ENCODE measurements at regions not wholly inside any gene's neighbourhood (a gene's known extent, or its start where the extent isn't known, plus 50 kb on each side); places are given as distances from the start of the nearest gene placed in this dataset.

- peaks cover 28% of the 10 kb centered on the region for H3K27me3 Mint-ChIP-seq
- H3K4me3 Mint-ChIP-seq, result no peak overlapping the region
- no peaks in the 10 kb centered on the region for H3K36me3 Mint-ChIP-seq (ENCODE audit: low read depth)
- H3K9me3 Mint-ChIP-seq, result no peaks in the 10 kb centered on the region
- H3K27ac Mint-ChIP-seq, result no peak overlapping the region
- ATAC-seq (replicated peaks), result peak; percentile 62
- H3K4me1 Mint-ChIP-seq, result no peaks in the 10 kb centered on the region
Observed at GRCh38 chr11:134815404-134815803, 403.4 kb upstream of the B3GAT1 start.

GRCh38 chr11:134807997-134808396, 396.0 kb upstream of the B3GAT1 start:
- Mint-ChIP-seq H3K4me3 (no peak overlapping the region), H3K36me3 (ENCODE audit: low read depth) (no peaks in the 10 kb centered on the region), H3K9me3 (no peaks in the 10 kb centered on the region), H3K27me3 (peaks cover 12% of the 10 kb centered on the region), H3K27ac (no peak overlapping the region), H3K4me1 (no peaks in the 10 kb centered on the region)
- ATAC-seq (replicated peaks), result no peak

DNA sequence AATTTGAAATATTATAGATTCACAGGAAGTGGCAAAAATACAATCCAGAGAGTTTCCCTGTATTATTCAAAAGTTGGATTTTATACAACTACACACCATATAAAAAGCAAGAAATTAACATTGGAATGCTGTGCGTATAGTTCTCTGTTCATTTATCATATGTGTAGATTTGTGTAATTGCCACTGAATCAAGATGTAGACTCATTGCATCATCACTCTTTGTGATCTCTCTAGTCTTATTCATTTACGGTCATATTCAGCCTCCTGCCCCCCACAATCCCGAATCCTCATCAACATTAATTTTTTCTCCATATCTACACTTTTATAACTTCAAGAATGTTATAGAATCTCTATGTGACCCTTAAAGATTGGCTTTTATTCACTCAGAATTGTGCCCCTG, 390.6 kb upstream of the B3GAT1 start:
- H3K9me3 Mint-ChIP-seq, result no peaks in the 10 kb centered on the region
- no peaks in the 10 kb centered on the region for H3K4me1 Mint-ChIP-seq
- H3K27ac Mint-ChIP-seq, result no peak overlapping the region
- peaks cover 29% of the 10 kb centered on the region for H3K27me3 Mint-ChIP-seq
- H3K4me3 Mint-ChIP-seq, result no peak overlapping the region
- no peaks in the 10 kb centered on the region for H3K36me3 Mint-ChIP-seq (ENCODE audit: low read depth)
- no peak for ATAC-seq (replicated peaks)

DNA sequence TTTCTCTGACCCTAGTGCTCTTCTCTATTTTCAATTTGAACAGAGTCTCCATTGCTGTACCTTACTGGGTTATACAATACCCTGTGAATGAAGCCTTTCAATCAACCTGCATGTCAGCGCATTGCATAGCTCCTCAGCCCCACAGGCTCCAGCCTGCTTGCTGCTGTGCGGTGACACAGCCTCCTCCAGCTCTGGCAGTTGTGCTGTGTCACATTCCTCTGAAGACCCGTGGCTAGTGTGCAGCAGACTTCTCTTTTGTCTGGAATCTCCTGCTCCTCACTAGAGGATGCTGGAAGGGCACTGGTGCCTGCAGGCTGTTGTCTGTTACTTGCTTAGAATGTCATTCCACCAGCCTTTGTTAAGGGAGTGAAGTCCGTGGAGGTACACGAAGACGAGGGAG, 390.1 kb upstream of the B3GAT1 start:
- H3K27ac Mint-ChIP-seq, result no peak overlapping the region
- H3K9me3 Mint-ChIP-seq, result no peaks in the 10 kb centered on the region
- H3K36me3 Mint-ChIP-seq (ENCODE audit: low read depth), result no peaks in the 10 kb centered on the region
- no peak overlapping the region for H3K4me3 Mint-ChIP-seq
- no peak for ATAC-seq (replicated peaks)
- H3K27me3 Mint-ChIP-seq, result peaks cover 29% of the 10 kb centered on the region
- H3K4me1 Mint-ChIP-seq, result no peaks in the 10 kb centered on the region

DNA sequence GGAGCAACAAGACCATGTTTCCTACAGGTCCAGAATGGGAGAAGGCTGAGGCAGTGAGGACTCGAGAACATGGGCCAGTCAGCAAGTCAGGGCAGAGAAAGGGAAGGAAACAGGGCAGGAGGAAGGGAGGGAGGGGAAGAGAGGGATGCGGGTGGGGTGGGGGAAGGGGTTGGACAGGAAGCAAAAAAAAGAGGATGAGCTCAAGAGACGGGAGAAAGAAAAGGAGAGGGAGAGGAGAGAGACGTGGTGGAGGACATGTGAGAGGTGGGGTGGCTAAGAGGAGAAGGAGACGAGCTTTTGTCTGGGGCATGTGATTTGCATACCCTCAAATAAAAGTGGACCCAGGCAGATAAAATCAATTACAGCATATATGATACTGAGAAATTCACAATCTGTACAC, 389.5 kb upstream of the B3GAT1 start:
- Mint-ChIP-seq H3K27me3 (peaks cover 33% of the 10 kb centered on the region), H3K27ac (no peak overlapping the region), H3K4me3 (no peak overlapping the region), H3K9me3 (no peaks in the 10 kb centered on the region), H3K36me3 (ENCODE audit: low read depth) (no peaks in the 10 kb centered on the region), H3K4me1 (no peaks in the 10 kb centered on the region)
- no peak for ATAC-seq (replicated peaks)

DNA sequence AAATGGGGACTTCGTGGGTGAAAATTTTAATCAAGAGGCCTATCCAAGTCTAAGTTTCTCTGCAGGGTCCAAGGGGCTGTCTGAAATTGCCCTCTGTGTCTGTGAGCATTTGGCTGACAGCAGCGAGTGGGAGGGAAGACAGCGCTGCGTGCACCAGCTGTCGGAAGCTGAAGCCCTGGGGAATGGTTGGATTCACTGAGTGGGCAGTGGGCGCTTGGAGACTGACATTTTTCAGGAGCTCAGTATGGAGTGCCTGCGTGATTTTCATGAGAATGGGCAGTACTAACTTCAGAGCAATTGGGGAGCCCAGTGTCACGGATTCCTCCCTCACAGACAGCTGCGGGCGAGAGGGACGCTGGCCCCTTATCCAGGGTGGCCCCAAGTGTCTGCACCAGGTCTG, 388.8 kb upstream of the B3GAT1 start:
- H3K4me3 Mint-ChIP-seq, result no peak overlapping the region
- peaks cover 30% of the 10 kb centered on the region for H3K27me3 Mint-ChIP-seq
- H3K36me3 Mint-ChIP-seq (ENCODE audit: low read depth), result no peaks in the 10 kb centered on the region
- no peaks in the 10 kb centered on the region for H3K9me3 Mint-ChIP-seq
- no peak for ATAC-seq (replicated peaks)
- H3K27ac Mint-ChIP-seq, result no peak overlapping the region
- no peaks in the 10 kb centered on the region for H3K4me1 Mint-ChIP-seq

- H3K27ac Mint-ChIP-seq, result no peak overlapping the region
- ATAC-seq (replicated peaks), result no peak
- no peaks in the 10 kb centered on the region for H3K4me1 Mint-ChIP-seq
- H3K4me3 Mint-ChIP-seq, result no peak overlapping the region
- peaks cover 29% of the 10 kb centered on the region for H3K27me3 Mint-ChIP-seq
- no peaks in the 10 kb centered on the region for H3K9me3 Mint-ChIP-seq
- H3K36me3 Mint-ChIP-seq (ENCODE audit: low read depth), result no peaks in the 10 kb centered on the region
Observed at GRCh38 chr11:134800130-134800529, 388.1 kb upstream of the B3GAT1 start.

DNA sequence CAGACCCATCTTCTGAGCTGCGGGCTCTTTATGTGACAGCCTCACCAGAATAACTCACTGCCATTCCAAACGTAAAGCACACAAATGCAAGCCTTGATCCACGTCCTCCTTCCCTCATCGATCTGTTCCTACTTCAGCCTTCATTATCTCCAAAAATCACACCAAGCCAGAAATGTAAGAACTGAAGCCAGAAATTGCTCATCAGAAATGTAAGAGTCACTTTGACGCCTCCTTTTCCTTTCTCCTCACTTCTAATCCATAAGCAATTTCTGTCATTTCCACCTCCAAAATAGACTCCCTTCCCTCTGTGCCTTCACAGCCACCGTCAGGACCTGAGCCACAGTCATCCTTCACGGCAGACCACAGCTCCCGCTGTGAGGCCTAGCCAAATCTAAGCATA, 387.3 kb upstream of the B3GAT1 start:
- no peaks in the 10 kb centered on the region for H3K9me3 Mint-ChIP-seq
- no peak overlapping the region for H3K4me3 Mint-ChIP-seq
- H3K27ac Mint-ChIP-seq, result no peak overlapping the region
- H3K4me1 Mint-ChIP-seq, result no peaks in the 10 kb centered on the region
- H3K27me3 Mint-ChIP-seq, result peaks cover 26% of the 10 kb centered on the region
- ATAC-seq (replicated peaks), result no peak
- H3K36me3 Mint-ChIP-seq (ENCODE audit: low read depth), result no peaks in the 10 kb centered on the region

DNA sequence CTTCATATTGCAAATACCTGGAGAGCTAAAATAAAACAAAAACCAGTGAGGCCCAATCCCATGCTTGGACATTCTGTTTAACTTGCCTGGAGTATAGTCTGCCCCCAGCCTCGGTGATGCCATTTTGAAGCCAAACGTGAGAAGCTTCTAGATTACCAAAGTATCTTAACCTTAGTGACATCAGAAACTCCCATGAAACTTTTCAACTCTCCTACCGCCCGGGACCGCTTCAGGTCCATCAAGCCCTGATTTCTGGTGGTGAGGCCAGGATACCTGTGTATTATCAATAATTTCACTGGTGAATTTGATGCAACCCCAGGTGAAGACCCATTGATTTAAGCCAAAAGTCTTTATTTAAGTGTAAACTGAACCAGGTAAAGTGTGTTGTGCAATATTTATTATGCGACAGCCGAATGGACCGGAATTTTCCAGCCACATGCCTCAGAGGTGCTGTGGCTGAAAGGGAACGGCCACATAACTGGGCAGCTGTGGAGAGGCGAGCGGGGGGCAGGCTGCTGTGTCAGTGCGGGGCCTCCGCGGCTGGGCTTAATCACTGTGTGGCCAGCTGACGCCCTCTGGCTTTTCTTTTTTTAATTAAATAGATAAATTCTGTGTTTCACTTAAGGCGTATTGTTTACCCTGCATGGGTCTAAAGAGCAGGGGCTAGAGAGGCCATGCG, 385.5 kb upstream of the B3GAT1 start:
- no peak for ATAC-seq (replicated peaks)
- no peak overlapping the region for H3K4me3 Mint-ChIP-seq

DNA sequence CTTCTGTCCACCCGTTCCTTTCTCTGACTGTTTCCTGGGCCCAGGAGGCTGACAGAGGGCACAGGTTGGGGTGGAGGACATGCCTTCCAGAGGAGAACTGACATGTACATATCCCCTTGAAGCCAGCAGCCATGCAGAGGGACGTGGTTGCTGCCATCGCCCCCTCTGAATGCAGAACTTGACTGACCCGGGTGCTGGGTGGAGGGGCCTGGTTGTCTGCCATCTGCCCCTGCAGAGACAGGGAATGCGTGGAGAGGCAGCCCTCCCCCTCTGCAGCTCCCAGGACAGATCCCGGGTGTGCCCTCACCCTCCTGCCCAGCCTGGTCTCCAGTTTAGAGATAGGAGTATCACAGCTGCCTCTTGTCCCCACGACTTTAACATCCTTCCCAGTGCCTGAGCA, 383.0 kb upstream of the B3GAT1 start:
- H3K4me1 Mint-ChIP-seq, result no peaks in the 10 kb centered on the region
- no peak for ATAC-seq (replicated peaks)
- no peak overlapping the region for H3K4me3 Mint-ChIP-seq
- peaks cover 14% of the 10 kb centered on the region for H3K27me3 Mint-ChIP-seq
- no peaks in the 10 kb centered on the region for H3K36me3 Mint-ChIP-seq (ENCODE audit: low read depth)
- H3K9me3 Mint-ChIP-seq, result no peaks in the 10 kb centered on the region
- no peak overlapping the region for H3K27ac Mint-ChIP-seq

More for the DNA sequence above, 385.5 kb upstream of the B3GAT1 start:
- Mint-ChIP-seq H3K27ac (no peak overlapping the region), H3K4me1 (no peaks in the 10 kb centered on the region), H3K27me3 (peaks cover 23% of the 10 kb centered on the region), H3K36me3 (ENCODE audit: low read depth) (no peaks in the 10 kb centered on the region), H3K9me3 (no peaks in the 10 kb centered on the region)

- H3K27ac Mint-ChIP-seq, result no peak overlapping the region
- no peaks in the 10 kb centered on the region for H3K36me3 Mint-ChIP-seq (ENCODE audit: low read depth)
- H3K4me3 Mint-ChIP-seq, result no peak overlapping the region
- no peaks in the 10 kb centered on the region for H3K4me1 Mint-ChIP-seq
- no peak for ATAC-seq (replicated peaks)
- H3K9me3 Mint-ChIP-seq, result no peaks in the 10 kb centered on the region
- H3K27me3 Mint-ChIP-seq, result peaks cover 9% of the 10 kb centered on the region
Observed at GRCh38 chr11:134794192-134794591, 382.1 kb upstream of the B3GAT1 start.

DNA sequence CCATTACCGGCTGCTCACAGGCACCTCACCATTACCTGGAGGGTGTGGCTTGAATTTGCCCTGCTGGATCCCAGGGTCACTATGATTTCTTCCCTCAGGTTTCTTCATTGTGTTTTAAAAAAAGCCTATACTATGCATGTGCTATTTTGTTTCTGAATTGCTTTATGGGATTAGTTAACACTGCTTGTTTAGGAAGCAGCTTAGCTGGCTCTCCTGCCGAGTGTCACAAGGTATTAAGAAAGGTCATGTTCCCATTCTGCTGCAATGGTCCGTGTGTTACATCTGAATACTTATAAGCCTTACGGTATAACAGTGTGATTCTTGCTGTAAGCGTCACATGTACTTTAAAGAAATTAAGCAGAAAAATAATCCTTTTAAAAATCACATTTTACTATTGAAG, 380.6 kb upstream of the B3GAT1 start:
- no peaks in the 10 kb centered on the region for H3K36me3 Mint-ChIP-seq (ENCODE audit: low read depth)
- H3K9me3 Mint-ChIP-seq, result no peaks in the 10 kb centered on the region
- ATAC-seq (replicated peaks), result no peak
- H3K4me1 Mint-ChIP-seq, result no peaks in the 10 kb centered on the region
- peaks cover 13% of the 10 kb centered on the region for H3K27me3 Mint-ChIP-seq
- H3K4me3 Mint-ChIP-seq, result no peak overlapping the region
- no peak overlapping the region for H3K27ac Mint-ChIP-seq

GRCh38 chr11:134792044-134792443, 380.0 kb upstream of the B3GAT1 start:
- peaks cover 15% of the 10 kb centered on the region for H3K27me3 Mint-ChIP-seq
- no peak overlapping the region for H3K27ac Mint-ChIP-seq
- no peaks in the 10 kb centered on the region for H3K9me3 Mint-ChIP-seq
- no peaks in the 10 kb centered on the region for H3K36me3 Mint-ChIP-seq (ENCODE audit: low read depth)
- no peaks in the 10 kb centered on the region for H3K4me1 Mint-ChIP-seq
- ATAC-seq (replicated peaks), result no peak
- no peak overlapping the region for H3K4me3 Mint-ChIP-seq

GRCh38 chr11:134791102-134791501, 379.1 kb upstream of the B3GAT1 start:
- Mint-ChIP-seq H3K27me3 (peaks cover 16% of the 10 kb centered on the region), H3K4me1 (no peaks in the 10 kb centered on the region)

GRCh38 chr11:134789104-134789503, 377.1 kb upstream of the B3GAT1 start:
- Mint-ChIP-seq H3K4me3 (no peak overlapping the region), H3K9me3 (no peaks in the 10 kb centered on the region), H3K27ac (no peak overlapping the region), H3K4me1 (no peaks in the 10 kb centered on the region), H3K27me3 (peaks cover 22% of the 10 kb centered on the region), H3K36me3 (ENCODE audit: low read depth) (no peaks in the 10 kb centered on the region)
- no peak for ATAC-seq (replicated peaks)

More at GRCh38 chr11:134791102-134791501, 379.1 kb upstream of the B3GAT1 start:
- H3K27ac Mint-ChIP-seq, result no peak overlapping the region
- H3K36me3 Mint-ChIP-seq (ENCODE audit: low read depth), result no peaks in the 10 kb centered on the region
- no peak overlapping the region for H3K4me3 Mint-ChIP-seq
- no peak for ATAC-seq (replicated peaks)
- H3K9me3 Mint-ChIP-seq, result no peaks in the 10 kb centered on the region

GRCh38 chr11:134786636-134787035, 374.6 kb upstream of the B3GAT1 start:
- Mint-ChIP-seq H3K36me3 (ENCODE audit: low read depth) (no peaks in the 10 kb centered on the region), H3K27ac (no peak overlapping the region), H3K4me1 (no peaks in the 10 kb centered on the region), H3K9me3 (no peaks in the 10 kb centered on the region), H3K4me3 (no peak overlapping the region), H3K27me3 (peaks cover 31% of the 10 kb centered on the region)
- no peak for ATAC-seq (replicated peaks)
